GM19395 (cell line): ENCODE measurements at regions not wholly inside any gene's neighbourhood (a gene's known extent, or its start where the extent isn't known, plus 50 kb on each side); places are given as distances from the start of the nearest gene placed in this dataset.

ENCODE experiments used
- ATAC-seq: cut with Tn5 transposase; IDR thresholded peaks from one replicate; pipeline ENCODE4 v1.9.1; 2021; ENCODE audit warnings: mild to moderate bottlenecking, moderate library complexity; ENCODE audit not compliant: unreplicated experiment

GRCh38 chr22:48368975-48369525, 1458.6 kb downstream of the BRD1 start:
- ATAC-seq = no peak

DNA sequence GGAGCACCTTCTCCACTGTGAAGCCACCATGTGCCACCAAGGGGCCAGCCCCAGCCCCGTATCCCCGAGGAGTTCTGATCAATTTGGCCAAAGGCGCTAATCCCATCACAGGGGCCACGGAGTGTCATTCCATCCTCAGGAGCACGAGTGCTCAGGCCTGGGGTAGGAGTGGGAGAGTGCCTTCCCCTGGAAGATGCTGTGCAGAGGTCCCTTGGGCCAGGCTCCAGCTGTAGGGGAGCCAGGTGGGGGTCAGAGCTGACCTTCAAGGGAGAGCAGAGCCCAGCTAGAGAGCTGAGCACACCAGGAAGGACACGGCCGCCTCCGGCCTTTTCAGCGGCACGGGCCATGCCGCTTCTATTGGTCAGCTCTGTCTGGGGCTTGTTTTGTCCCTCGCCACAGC, 1459.9 kb downstream of the BRD1 start:
- no peak for ATAC-seq

- ATAC-seq = no peak
Measured at GRCh38 chr22:48366591-48366990, 1461.1 kb downstream of the BRD1 start.

DNA sequence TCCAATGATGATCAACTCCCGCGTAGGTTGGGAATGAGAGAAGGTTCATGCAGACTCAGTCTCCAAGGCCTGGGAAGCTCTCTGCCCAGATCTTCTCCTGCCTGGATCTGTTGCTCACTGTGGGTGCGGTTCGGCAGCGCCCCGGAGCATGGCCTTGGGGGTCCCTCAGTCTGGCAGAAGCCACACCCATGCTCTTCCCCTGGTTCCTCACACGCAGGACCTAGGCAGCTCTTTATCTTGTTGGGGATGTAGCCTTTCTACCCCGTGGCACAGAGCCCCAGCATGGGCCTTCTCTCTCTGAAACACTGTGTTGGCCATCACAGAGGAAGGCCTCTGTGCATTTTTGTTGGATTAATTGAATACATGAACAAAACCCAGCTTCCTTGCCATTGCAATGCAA, 1461.6 kb downstream of the BRD1 start:
- no peak for ATAC-seq

GRCh38 chr22:48365386-48365785, 1462.3 kb downstream of the BRD1 start:
- ATAC-seq = no peak

DNA sequence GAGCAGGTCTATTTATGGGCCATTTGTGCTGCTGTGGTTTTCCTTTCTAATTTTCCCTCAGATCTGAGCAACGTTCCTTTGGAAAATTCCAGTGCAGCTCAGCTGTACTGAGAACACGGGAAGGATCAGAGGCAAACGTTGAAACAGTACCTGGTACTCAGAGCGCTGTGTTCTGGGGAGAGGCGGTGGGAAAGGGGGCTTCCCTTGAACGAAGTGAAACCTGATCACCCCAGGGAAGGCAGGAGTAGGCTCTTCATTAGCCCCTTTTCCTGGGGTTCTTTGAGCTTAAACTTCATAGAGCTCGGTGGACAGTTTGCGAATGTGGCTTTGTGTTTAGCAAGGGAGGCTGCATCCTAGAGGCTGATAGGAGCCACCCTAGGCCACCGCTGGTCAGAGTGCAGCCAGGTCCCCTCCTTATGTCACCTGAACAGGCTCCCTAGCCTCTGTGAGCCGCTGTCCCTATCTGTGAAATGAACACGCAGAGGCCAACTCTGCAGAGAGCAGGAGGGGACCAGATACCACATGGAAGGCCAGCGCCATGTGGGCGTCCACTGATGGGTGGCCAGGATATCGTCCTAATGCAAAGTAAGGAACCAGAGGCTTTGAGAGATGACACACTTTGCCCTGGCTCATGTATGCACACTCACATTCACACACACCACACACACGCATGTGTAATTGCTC, 1464.8 kb downstream of the BRD1 start:
- no peak for ATAC-seq

DNA sequence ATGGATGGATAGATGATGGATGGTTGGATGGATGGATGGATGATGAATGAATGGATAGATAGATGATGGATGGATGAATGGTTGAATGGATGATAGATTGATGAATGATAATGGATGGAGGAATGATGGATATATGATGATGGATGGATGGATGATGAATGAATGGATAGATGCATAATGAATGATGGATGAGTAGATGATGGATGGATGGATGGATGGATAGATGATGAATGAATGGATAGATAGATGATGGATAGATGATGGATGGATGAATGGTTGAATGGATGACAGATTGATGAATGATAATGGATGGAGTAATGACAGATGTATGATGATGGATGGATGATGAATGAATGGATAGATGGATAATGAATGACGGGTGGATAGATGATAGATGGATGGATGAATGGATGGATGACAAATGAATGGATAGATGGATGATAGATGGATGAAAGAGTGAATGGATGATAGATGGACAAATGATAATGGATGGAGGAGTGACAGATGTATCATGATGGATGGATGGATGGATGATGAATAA, 1466.5 kb downstream of the BRD1 start:
- no peak for ATAC-seq

DNA sequence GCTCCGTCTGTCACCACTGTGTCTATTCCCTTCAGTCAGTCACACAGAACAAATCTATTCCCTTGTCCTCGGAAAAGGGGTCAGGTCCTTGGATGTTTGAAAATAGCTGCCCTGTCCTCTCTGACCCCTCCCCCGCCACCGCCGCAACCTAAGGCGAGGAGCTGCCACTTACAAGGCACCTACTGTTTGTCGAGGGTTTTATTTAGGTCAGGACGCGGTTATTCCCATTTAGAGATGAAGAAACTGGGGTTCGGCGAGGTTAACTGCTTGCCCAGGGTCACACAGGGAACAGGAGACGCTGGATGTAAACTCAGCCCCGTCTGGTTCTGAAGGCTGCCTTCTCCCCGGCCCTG, 1468.1 kb downstream of the BRD1 start:
- ATAC-seq = no peak

DNA sequence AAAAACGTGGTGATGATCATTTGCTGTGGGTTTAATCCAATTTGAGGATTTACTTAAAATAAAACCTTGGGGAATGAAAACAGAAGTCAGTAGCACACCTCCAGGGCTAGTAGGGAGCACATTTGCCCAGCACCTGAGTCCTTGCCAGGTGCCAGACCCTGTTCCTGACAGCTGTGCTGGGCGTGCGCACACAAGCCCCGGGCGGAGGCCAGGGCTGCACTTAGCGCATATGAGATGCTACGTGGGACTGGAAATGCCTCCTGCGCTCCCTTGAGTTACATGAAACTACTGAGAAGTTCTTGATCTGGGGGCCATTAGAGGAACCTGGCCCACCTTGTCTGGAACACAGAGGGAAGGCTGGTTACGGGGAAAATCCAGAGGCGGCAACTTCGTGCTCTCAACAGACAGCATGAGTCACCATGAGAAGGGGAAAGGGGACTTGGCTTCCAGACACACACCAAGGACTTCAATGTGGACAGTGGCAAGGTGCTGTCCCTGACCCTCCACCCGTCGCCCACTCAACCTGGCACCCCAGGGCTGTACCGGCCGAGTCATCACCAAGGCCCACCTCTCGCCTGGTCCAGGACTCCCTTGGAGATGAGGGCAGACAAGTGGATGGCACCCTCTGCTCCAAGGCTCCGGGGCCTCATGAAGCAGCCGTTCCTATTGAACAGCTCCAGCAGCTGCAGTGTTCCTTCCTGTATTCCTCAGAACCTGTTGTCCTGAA, 1468.6 kb downstream of the BRD1 start:
- no peak for ATAC-seq

- no peak for ATAC-seq
Measured at GRCh38 chr22:48357961-48358360, 1469.7 kb downstream of the BRD1 start.

DNA sequence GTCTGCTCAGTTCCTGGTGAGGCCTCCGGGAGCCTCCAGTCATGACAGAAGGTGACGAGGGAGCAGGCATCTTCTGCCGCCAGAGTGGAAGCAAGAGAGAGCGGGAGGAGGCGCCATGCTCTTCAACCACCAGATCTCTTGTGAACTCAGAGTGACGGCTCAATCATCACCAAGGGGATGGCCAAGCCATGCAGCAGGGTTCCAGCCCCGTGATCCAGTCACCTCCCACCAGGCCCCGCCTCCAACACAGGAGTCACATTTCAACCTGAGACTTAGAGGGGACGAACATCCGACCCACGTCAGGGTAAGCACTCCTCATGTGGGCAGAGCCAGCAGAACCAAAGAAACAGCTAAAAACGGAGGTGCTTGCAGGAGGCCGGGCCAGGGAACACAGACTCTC, 1470.5 kb downstream of the BRD1 start:
- ATAC-seq = no peak

- no peak for ATAC-seq
Measured at GRCh38 chr22:48356731-48357130, 1470.9 kb downstream of the BRD1 start.

DNA sequence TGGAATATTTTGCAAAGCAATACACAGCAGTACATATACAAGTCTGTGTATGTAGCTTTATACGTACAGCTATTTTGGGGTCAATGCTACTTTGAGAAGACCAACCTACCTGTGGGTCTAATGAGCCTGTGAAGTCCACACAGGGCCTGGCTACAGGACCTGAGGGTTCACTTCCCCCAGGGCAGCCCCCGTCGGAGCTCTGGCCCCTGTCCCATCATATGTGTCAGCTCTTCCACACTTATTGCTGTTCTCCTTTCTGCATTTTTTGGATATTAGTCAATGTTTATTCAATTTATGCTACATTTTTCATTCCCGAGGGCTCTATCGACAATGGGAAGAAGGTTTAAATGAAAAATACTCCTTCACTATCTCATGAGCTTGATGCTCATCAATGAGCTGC, 1473.6 kb downstream of the BRD1 start:
- no peak for ATAC-seq

DNA sequence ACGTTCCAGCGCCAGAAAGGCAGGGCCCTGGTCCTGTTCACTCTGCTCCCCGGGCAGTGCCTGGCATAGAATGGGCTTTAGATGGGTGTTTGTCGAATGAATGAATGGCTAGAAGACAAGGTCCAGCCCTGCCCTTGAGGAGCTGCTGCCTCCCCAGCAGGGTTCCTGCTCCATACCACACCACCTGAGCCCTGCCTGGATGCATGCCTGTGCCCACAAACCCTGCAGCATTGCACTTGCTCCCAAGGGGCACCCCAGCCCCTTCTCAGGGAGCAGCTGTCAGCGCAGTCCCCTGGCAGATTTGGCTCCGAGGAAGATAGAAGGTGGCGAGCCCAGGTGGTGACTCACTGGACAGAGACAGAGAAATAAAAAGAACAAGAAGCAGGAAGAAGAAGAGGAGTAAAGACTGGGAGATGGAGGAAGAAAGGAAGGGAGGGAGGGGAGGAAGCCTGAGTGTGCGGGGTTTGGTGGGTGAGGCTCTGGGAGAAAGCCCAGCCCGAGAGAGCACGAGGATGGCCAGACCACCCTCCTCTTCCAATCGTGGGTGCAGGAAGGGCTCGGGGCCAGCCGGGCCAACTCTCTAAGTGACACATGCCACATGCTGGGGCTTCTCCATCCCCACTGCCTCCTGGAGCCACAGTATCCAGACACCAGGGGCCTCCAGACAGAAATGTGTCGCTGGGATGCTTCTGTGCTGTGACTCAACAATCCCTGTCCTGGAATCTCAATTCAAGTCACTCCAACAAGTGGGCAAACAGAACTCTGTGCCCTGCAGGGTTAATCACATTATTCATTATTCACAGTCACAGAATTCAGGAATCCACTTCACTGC, 1474.3 kb downstream of the BRD1 start:
- no peak for ATAC-seq

DNA sequence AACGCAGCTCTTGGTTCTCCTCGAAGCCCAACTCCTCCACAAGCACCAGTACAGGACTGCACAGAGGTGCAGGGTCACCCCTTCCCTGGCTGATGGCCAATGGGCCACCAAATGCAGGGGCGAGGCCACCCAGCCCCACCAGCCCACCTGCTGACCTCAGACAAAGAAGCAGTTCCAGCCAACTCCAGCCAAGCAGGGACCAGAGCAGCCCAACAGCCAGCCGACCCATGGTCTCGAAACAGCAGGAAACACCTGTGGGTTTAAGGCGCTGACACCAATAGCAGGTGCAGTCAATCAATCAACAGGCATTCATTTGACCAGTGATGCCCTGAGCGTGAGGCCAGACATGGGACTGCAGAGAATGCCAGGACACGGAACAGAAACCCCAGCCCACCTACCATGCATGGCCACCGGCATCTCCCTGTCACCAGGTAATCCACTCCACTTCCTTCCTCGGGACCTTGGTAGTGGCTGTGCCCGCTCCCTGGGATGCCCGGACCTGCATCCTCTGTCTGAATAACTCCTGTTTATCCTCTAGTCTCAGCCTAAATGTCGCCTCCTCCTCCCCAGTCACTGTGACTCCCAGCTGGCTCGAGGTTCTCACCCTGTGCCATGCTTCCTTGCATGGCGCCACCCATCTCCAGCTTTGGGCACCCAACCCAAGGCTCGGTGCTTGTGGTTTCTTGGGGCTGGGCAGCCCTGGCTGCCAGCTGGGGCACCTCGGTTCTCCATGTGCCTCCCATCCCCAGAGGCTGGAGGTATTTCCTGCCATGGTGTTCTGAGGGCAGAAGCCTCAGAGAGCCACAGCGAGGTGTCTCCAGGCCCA, 1475.4 kb downstream of the BRD1 start:
- ATAC-seq = no peak

GRCh38 chr22:48351376-48352085, 1476.1 kb downstream of the BRD1 start:
- no peak for ATAC-seq

GRCh38 chr22:48350456-48350855, 1477.2 kb downstream of the BRD1 start:
- ATAC-seq = no peak

GRCh38 chr22:48348855-48349254, 1478.8 kb downstream of the BRD1 start:
- ATAC-seq = no peak

DNA sequence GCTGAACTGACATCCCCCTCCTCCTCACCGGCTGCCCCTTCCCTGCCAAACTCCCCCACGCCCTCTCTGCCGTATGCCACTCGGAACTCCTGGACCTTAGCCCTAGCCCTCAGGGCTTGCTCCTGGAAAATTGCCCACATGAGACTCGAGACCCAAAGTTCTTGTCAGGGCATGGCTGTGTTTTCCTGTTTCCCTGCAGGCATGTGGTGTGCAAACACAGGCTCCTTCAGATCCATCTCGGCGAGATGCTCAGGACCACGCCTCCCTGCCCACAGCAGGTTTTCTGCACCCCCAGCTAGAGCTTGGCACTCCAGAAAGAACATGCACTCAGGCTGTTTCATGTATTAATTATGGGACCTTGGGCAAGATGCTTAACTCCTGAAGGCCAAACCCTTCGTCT, 1480.4 kb downstream of the BRD1 start:
- ATAC-seq = no peak

- ATAC-seq = no peak
Measured at GRCh38 chr22:48346911-48347310, 1480.8 kb downstream of the BRD1 start.
